GM12878 (cell line): ENCODE measurements at regions not wholly inside any gene's neighbourhood (a gene's known extent, or its start where the extent isn't known, plus 50 kb on each side); places are given as distances from the start of the nearest gene placed in this dataset.
A peak's percentile ranks its signal among the peaks of the same experiment; 100 is the strongest.

Experiments used
- ATAC-seq: fragments of 200-7000 bp; cut with Tn5 transposase; 3 replicates; pipeline ENCODE4 v1.9.1; 2020; ENCODE audit warnings: mild to moderate bottlenecking, moderate library complexity
- BruUV-seq: library from RNA; stranded (reverse); fragments of 400-500 nt; replicated peaks from 2 replicates; lab custom pipeline; 2021; lab: Mats Ljungman, UMichigan
- CTCF ChIA-PET: fragments of 300-600 bp; sonication (Branson Sonifier 250); formaldehyde crosslinking; extraction: SDS; loops from one replicate; lab custom pipeline; 2021; ENCODE audit warnings: inconsistent platforms; lab: Yijun Ruan, JAX
- POLR2A ChIA-PET: fragments of 350-600 bp; formaldehyde crosslinking; extraction: SDS; loops from one replicate; lab custom pipeline; 2021; ENCODE audit warnings: inconsistent platforms; lab: Charles Lee
- RAD21 ChIA-PET: fragments of 300-600 bp; sonication (Branson Sonifier 250); formaldehyde crosslinking; loops from one replicate; lab custom pipeline; 2023; ENCODE audit warnings: antibody characterized with exemption; ENCODE audit not compliant: unreplicated experiment; lab: Charles Lee
- SMC1A ChIA-PET: fragments of 300-600 bp; sonication (Branson Sonifier 250); formaldehyde crosslinking; loops from one replicate; lab custom pipeline; 2023; ENCODE audit not compliant: unreplicated experiment, uncharacterized antibody; lab: Charles Lee
- DNase-seq: peaks from one replicate; pipeline ENCODE4 v3.0.0-alpha.2; 2011; ENCODE audit warnings: low read depth, low spot score
- FAIRE-seq: peaks from 3 replicates; lab custom pipeline; 2011; peaks lifted over from hg19 to GRCh38; lab: Jason Lieb, UNC
- H2AFZ ChIP-seq: 2 replicates; pipeline ENCODE4 v1.6.0; 2011; ENCODE audit warnings: low read depth, low read length, control low read depth; ENCODE audit not compliant: control insufficient read depth
- H3K27ac ChIP-seq: 2 replicates; pipeline ENCODE4 v1.5.1; 2011; ENCODE audit warnings: control low read depth; ENCODE audit not compliant: control insufficient read depth, insufficient read depth
- H3K27me3 ChIP-seq, 2 experiments: replicated peaks in 1 of 2; 2 replicates each; pipeline versions ENCODE4 v1.6.0 to v1.6.1; 2011; ENCODE audit warnings: low read length in 1 of 2; ENCODE audit not compliant: control insufficient read depth in 2 of 2, insufficient read depth in 2 of 2
- H3K36me3 ChIP-seq, 2 experiments: 2 replicates each; pipeline ENCODE4 v1.5.1; 2011; ENCODE audit warnings: low read length in 1 of 2; ENCODE audit not compliant: control insufficient read depth in 2 of 2, insufficient read depth in 2 of 2
- H3K4me1 ChIP-seq: 2 replicates; pipeline ENCODE4 v1.6.1; 2011; ENCODE audit warnings: mild to moderate bottlenecking, low read length, moderate library complexity, mixed read lengths; ENCODE audit not compliant: control insufficient read depth, insufficient read depth
- H3K4me2 ChIP-seq: 2 replicates; pipeline ENCODE4 v1.6.0; 2011; ENCODE audit warnings: control low read depth; ENCODE audit not compliant: control insufficient read depth, insufficient read depth
- H3K4me3 ChIP-seq: fragments of 200-600 bp; sonication (generic); 2 replicates; pipeline ENCODE4 v1.5.1; 2016
- H3K79me2 ChIP-seq: 2 replicates; pipeline ENCODE4 v1.6.0; 2011; ENCODE audit warnings: low read length; ENCODE audit not compliant: control insufficient read depth, insufficient read depth
- H3K9ac ChIP-seq: 2 replicates; pipeline ENCODE4 v1.8.0; 2011; ENCODE audit warnings: low read length, control low read depth, mixed read lengths; ENCODE audit not compliant: control insufficient read depth, insufficient read depth
- H3K9me3 ChIP-seq: replicated peaks from 3 replicates; pipeline ENCODE4 v1.5.1; 2011; ENCODE audit warnings: mild to moderate bottlenecking, low read length; ENCODE audit not compliant: control insufficient read depth, insufficient read depth
- H4K20me1 ChIP-seq: 2 replicates; pipeline ENCODE4 v1.6.0; 2011; ENCODE audit not compliant: control insufficient read depth, insufficient read depth
- CEBPB ChIP-seq, 2 experiments: fragments of 150-350 bp in 1 of 2; IDR thresholded peaks; 2 replicates each; pipeline ENCODE4 v1.6.1; 2012 to 2014; ENCODE audit warnings: low read depth in 2 of 2, low read length in 2 of 2, borderline replicate concordance in 1 of 2, inconsistent platforms in 1 of 2
- CHD2 ChIP-seq: IDR thresholded peaks from 2 replicates; pipeline ENCODE4 v1.6.1; 2011; ENCODE audit warnings: low read depth, low read length, improper control_type of control experiment, borderline replicate concordance
- FOXM1 ChIP-seq: IDR thresholded peaks from 2 replicates; pipeline ENCODE4 v1.6.1; 2012; ENCODE audit warnings: low read depth, mild to moderate bottlenecking, inconsistent platforms, low read length, moderate library complexity
- HDAC2 ChIP-seq: fragments of 200-600 bp; sonication (generic); IDR thresholded peaks from 2 replicates; pipeline ENCODE4 v1.6.1; 2017
- MXI1 ChIP-seq: fragments of 150-350 bp; IDR thresholded peaks from 2 replicates; pipeline ENCODE4 v1.6.1; 2011; ENCODE audit warnings: low read depth, mild to moderate bottlenecking, inconsistent platforms, low read length, improper control_type of control experiment
- NBN ChIP-seq: fragments of 450-650 bp; IDR thresholded peaks from 2 replicates; pipeline ENCODE4 v1.6.1; 2016
- NFYB ChIP-seq: IDR thresholded peaks from 2 replicates; pipeline ENCODE4 v1.6.1; 2011; ENCODE audit warnings: low read depth, mild to moderate bottlenecking, low read length, improper control_type of control experiment, moderate library complexity; ENCODE audit not compliant: insufficient read depth
- NKRF ChIP-seq: fragments of 450-650 bp; conservative IDR thresholded peaks from 2 replicates; pipeline ENCODE4 v1.6.1; 2017; ENCODE audit warnings: mild to moderate bottlenecking, moderate library complexity
- NRF1 ChIP-seq: conservative IDR thresholded peaks from 2 replicates; pipeline ENCODE4 v1.6.1; 2011; ENCODE audit warnings: mild to moderate bottlenecking, low read depth, low read length, improper control_type of control experiment
- RFX5 ChIP-seq: IDR thresholded peaks from 2 replicates; pipeline ENCODE4 v1.6.1; 2011; ENCODE audit warnings: low read depth, low read length, improper control_type of control experiment
- SRF ChIP-seq, 2 experiments: IDR thresholded peaks; 2 replicates each; pipeline ENCODE4 v1.6.1; 2011; ENCODE audit warnings: low read depth in 2 of 2, low read length in 2 of 2, mild to moderate bottlenecking in 1 of 2, moderate library complexity in 1 of 2
- TARDBP ChIP-seq: IDR thresholded peaks from 2 replicates; pipeline ENCODE4 v1.6.1; 2016; ENCODE audit warnings: borderline replicate concordance
- TCF3 ChIP-seq: IDR thresholded peaks from 2 replicates; pipeline ENCODE4 v1.6.1; 2012; ENCODE audit warnings: low read depth, mild to moderate bottlenecking, low read length, borderline replicate concordance; ENCODE audit not compliant: insufficient read depth
- YY1 ChIP-seq: IDR thresholded peaks from 2 replicates; pipeline ENCODE4 v1.6.1; 2011; ENCODE audit warnings: low read depth, mild to moderate bottlenecking, low read length
- WGBS: methylation state at CpG from one replicate; pipeline ENCODE4 v1.1.6; 2016; ENCODE audit warnings: low lambda C conversion rate; ENCODE audit not compliant: insufficient replicate concordance, insufficient coverage; ENCODE audit errors: missing lambda C conversion rate; 5-methylcytosine and 5-hydroxymethylcytosine counted together
- in situ Hi-C: fragments of 300-500 bp; cut with MboI; formaldehyde crosslinking; loops from 9 replicates; pipeline ENCODE4 v1.14.3; 2018; ENCODE audit warnings: mixed read lengths
- intact Hi-C: fragments of 100-400 bp; cut with micrococcal nuclease; formaldehyde crosslinking; loops from one replicate; pipeline ENCODE4 v1.14.2; 2022; ENCODE audit not compliant: unreplicated experiment

- intact Hi-C loops (loop anchor here (5.0 kb wide), 1 partner anchor 108 kb away; no protein-coding TSS in a partner anchor), in situ Hi-C loops (no loop called here)
- no peak for FAIRE-seq
- Histone ChIP-seq H3K4me3 (no peak overlapping the region), H3K79me2 (no peaks in the 10 kb centered on the region), H3K27me3 (no peaks in the 10 kb centered on the region; a peak in 1 of 4 replicates), H4K20me1 (no peaks in the 10 kb centered on the region), H3K4me1 (peaks cover 18% of the 10 kb centered on the region), H3K4me2 (peak overlapping the region; percentile 35), H3K27ac (no peak overlapping the region), H3K9ac (no peak overlapping the region), H3K36me3 (no peaks in the 10 kb centered on the region), H3K9me3 (no peaks in the 10 kb centered on the region; the same call in 2 of the 3 replicates), H2AFZ (no peak overlapping the region)
- RAD21 ChIA-PET, result interaction anchor here (0.9 to 1.5 kb wide), 2 partner anchors 122 to 480 kb away, joined by 3 read pairs; no protein-coding TSS in a partner anchor
- SMC1A ChIA-PET, result interaction anchor here (0.7 to 2.0 kb wide), 9 partner anchors 15 to 330 kb away, joined by 3 to 6 read pairs (median 4); no protein-coding TSS in a partner anchor
- no peak for ATAC-seq
- CTCF ChIA-PET, result interaction anchor here (0.8 to 2.4 kb wide), 5 partner anchors 13 to 222 kb away, joined by 3 to 6 read pairs (median 3); partner anchors contain the start of gene ITGA4
- WGBS, result 85% methylated on average over 1 of the region's 1 CpG
- POLR2A ChIA-PET, result no interaction called here
- no TSS peak for BruUV-seq
- TF ChIP-seq YY1 (no peak), MXI1 (no peak), TARDBP (no peak), CEBPB (IDR thresholded peaks at IDR 0.05; ENCODE audit: borderline replicate concordance in 1 of 2, low read depth in 2 of 2, low read length in 2 of 2) (no peak), HDAC2 (no peak)
- DNase-seq, result no peak
Measured at GRCh38 chr2:181235011-181235410, 222.2 kb upstream of the ITGA4 start.

- Histone ChIP-seq H4K20me1 (no peaks in the 10 kb centered on the region), H3K36me3 (no peaks in the 10 kb centered on the region), H3K27ac (no peak overlapping the region), H3K4me2 (peak overlapping the region; percentile 35; the same call in 1 of the 2 replicates), H3K9me3 (no peaks in the 10 kb centered on the region; the same call in 2 of the 3 replicates), H3K4me1 (peaks cover 18% of the 10 kb centered on the region), H3K4me3 (no peak overlapping the region), H2AFZ (no peak overlapping the region), H3K79me2 (no peaks in the 10 kb centered on the region), H3K27me3 (no peaks in the 10 kb centered on the region; a peak in 1 of 4 replicates), H3K9ac (no peak overlapping the region)
- intact Hi-C loops (loop anchor here (1.0 to 5.0 kb wide), 5 partner anchors 69 to 221 kb away; partner anchors contain the start of gene ITGA4), in situ Hi-C loops (no loop called here)
- FAIRE-seq (peak; percentile 75), ATAC-seq (peak; percentile 92), DNase-seq (peak; percentile 82)
- WGBS, result 9% methylated on average over 4 of the region's 4 CpGs
- ChIA-PET RAD21 (interaction anchor here (1.0 kb wide), 1 partner anchor 78 kb away, joined by 4 read pairs; no protein-coding TSS in a partner anchor), CTCF (interaction anchor here (1.1 to 3.1 kb wide), 4 partner anchors 68 to 223 kb away, joined by 4 to 14 read pairs (median 4); no protein-coding TSS in a partner anchor), POLR2A (no interaction called here), SMC1A (interaction anchor here (0.6 to 2.7 kb wide), 9 partner anchors 14 to 329 kb away, joined by 3 to 7 read pairs (median 4); no protein-coding TSS in a partner anchor)
- no TSS peak for BruUV-seq
- no peak for TF ChIP-seq NFYB
- TF ChIP-seq NBN, result 0 out of 2 replicates have a peak, but pooled peaks have one; percentile 47
- no peak for TF ChIP-seq RFX5
- TF ChIP-seq NRF1, result no peak
- TF ChIP-seq NKRF, result no peak
- peak; percentile 76; the same call in 1 of the 2 replicates for TF ChIP-seq TCF3
- peak; percentile 100 for TF ChIP-seq FOXM1
- peak; percentile 53; the same call in 1 of the 2 replicates for TF ChIP-seq CHD2
- peak in 1 of 2 experiments; percentile 83; a peak in 2 of 4 replicates for TF ChIP-seq SRF (IDR thresholded peaks at IDR 0.05; ENCODE audit: low read depth in 2 of 2, low read length in 2 of 2)
Measured at GRCh38 chr2:181235683-181236459, 221.3 kb upstream of the ITGA4 start.
